Fibroblast of upper back skin (primary cell): ENCODE measurements at regions not wholly inside any gene's neighbourhood (a gene's known extent, or its start where the extent isn't known, plus 50 kb on each side); places are given as distances from the start of the nearest gene placed in this dataset.

Source experiments
- DNase-seq: peaks from one replicate; pipeline ENCODE4 v3.0.0-alpha.2; 2013

GRCh38 chr2:128773641-128774319 is 455.1 kb upstream of the HS6ST1 start:
- DNase-seq = no peak

- DNase-seq = no peak
These were observed 455.9 kb upstream of the HS6ST1 start for GRCh38 chr2:128774320-128775216.

DNA sequence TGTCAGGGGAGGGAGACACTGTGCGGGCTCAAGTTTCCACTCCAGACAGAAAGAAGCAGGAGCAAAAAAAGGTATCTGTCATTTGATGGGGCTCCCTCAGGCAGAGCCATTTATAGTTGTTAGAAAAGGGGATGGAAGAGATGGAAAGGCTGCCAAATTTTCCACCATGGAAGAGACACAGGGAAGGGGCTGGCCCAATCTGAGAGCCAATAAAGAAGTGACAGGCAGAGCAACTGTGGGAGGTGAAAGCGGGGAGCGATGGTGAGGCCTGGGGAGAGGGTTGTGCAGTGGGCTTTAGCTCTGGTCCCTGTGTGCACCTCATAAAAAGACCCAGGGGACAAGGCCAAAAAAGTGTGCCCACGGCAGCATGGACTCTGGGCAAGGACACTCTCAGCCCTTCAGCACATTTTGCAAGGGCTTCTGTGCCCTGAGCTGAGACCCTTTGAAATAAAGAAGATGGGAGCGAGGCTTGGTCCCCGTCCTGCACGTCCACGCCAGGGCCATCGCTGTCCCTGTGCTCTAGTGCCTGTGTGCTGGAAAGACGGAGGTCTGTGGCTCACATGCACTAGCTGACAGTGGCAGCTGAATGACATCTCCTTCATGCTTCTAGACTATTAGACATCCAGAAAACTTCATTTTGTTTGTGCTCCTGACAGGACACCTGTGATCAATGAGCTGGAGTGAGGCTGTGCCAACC is 456.7 kb upstream of the HS6ST1 start:
- no peak for DNase-seq

GRCh38 chr2:128775914-128776285 is 457.2 kb upstream of the HS6ST1 start:
- DNase-seq = no peak

DNA sequence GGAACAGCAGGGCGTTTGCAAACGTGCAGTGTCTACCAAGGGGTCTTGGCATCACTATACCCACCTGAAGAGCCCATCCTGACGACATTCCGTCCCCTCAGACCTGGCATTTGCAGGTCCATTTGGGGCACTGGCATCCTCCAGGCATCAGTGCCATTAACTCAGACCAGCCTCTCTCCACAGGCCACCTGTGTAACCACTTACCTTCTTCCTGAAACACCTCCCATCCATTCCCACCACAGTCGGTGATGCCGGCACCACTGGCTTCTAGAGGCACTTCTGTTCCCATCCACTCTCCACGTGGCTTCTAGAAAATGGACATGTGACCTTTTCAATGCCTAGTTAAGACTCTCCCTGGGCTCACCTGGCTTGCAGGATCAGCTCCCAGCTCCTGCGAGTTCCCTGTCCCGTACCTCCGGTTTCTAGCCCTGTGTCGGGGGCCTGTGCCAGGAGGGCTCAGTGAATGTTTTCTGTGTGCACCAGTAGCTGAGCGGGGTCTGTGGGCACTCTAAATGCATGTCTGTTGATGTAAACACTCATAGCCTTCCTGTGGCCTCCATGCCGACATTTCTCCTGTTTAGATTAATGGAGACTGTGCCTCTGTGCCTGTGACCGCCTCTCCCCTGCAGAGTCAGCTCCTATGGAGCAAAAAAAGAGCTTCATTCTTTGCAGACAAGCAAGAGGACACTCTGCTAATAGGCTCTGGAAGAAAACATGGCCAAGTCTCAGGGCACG is 458.0 kb upstream of the HS6ST1 start:
- DNase-seq = no peak

DNA sequence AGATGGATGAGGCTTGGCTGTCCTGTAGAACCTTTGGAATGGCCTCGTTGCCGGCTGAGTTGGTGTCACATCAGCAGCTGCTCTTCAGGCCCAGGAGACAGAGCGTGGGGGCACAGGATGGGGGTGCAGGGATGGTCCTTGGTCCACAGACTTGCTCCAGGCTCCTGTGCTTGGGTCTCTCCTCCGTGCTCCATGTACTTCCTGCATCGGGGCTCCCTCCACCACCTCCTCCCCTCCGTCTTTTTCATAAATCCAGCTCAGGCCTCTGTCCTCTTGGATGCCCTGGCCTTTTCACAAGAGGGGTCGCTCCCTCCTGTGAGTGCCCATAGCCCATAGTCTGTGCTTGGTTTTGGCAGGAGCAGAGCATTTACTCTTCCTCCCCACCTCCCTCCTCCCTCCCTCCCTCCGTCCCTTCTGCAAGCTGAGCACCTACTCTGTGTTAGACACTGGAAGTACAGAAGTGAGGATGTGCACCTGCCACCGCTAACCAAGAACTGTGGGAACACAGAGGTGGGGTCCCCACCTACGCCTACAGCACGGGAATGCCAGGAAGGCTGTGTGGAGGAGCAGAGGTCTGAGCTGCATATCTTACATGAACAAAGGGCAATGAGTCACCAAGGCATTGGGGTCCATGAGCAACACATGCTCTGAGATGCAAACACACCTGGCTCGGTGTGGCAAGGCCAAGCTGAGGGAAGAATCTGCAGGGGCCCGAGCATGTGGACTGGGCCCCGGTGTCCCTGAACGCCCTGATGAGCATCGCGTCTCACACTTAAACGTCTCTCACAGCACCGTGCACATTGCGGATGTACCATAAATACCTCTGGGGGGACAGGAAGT is 458.7 kb upstream of the HS6ST1 start:
- no peak for DNase-seq

DNA sequence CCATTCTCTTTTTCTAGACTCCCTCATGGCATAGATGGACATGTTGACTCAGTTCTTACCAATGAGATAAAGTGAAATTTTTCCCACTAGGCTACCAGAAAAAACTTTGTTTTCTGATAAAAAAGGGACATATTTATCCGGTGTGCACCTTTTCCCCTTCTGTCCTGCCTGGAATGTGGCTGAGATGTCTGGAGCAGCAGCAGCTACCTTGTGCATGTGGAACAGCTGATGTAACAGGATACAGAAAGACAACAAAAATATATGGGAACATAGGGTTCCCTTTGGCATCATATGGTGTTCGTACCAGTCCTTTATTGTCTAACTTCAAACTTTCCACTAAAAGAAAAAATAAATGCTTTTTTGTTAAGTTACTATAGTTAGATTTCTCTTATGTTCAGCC is 460.2 kb upstream of the HS6ST1 start:
- no peak for DNase-seq

- no peak for DNase-seq
These were observed 460.8 kb upstream of the HS6ST1 start for GRCh38 chr2:128779301-128780095.

- no peak for DNase-seq
These were observed 461.9 kb upstream of the HS6ST1 start for GRCh38 chr2:128780434-128781080.

DNA sequence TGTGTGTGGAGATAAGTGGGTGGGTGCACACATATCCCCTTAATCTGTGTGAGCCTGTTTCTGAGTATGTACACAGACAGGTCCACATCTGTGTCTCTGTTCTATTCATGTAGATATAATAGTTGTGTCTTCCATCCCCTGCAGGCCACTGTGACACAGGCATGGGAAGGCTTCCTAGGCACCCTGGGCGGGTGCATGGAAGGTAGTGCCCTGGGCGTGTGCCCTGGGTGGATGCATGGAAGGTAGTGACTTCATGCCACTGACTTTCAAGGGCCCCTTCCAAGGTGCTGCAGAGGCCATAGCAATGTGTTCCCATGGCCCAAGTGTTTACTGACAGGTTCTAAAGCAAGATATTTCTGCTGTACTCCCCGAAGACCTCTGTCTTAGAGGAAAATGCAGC is 462.5 kb upstream of the HS6ST1 start:
- DNase-seq = no peak

DNA sequence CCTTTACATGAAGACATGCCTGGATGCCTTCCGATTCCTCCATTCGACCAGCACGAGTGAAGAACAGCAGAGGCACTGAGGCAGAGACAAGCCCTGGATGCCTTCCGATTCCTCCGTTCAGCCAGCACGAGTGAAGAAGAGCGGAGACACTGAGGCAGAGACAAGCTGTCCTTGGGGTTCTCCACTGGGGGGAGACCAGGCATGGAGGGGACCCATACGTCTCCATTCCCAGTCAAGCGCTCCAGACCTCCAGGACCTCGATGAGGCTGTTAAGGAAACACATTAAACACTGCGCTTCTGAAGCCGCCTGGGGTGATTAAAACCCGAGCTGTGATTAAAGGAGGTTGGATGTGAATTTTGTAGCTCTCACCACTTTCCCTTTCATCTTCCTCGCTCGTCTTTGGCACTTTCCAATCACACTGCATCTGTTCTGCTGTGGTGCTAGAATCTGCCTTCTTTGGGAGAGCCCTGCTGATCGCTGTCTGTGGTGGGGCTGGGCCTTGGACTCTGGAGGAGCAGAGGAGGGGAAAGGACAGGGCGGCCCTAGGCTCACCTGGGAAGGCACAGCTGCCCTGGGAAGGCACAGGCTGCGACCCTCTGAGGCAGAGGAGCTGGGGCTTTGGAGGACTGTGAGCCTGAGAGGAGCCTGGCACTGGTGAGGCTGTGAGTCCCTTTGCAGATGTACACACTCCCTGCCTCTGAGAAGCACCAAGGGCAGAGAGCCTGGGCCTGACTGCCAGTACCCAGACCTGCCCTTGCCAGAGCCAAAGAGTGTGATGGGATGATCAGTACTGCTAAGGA is 463.1 kb upstream of the HS6ST1 start:
- DNase-seq = no peak

DNA sequence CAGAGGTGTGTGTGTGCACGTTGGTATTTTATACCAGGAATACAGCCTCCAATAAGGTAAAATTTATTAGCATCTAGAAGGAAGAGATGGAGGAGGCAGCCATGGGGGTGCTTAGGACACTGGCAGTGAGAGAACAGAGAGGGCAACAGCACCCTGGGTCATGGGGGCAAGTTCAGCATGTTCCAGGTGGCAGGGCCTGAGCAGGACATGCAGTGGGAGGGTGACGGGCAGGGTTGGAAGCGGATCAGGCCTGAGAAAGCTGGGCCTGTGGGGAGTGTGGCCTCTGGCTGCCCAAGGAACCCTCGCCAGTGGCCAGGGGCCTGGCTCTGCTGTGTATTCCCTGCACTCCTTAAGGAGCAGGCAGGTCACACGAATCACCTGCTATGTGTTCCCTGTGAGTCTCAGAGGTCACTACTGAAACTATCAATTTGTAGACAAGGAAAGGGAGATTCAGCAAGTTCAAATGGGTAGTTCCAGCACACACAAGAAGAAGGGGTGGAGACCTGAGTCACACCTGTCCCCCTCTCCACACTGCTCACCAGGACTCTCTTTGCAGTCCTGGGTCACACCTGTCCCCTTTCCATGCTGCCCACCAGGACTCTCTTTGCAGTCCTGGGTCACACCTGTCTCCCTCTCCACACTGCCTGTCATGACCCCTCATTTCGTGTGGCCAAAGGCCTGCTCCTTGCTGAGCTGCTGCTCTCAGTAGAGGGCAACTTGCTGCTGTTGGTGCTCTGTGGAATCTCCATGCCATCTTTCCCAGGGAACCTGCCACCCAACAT is 463.9 kb upstream of the HS6ST1 start:
- DNase-seq = no peak

DNA sequence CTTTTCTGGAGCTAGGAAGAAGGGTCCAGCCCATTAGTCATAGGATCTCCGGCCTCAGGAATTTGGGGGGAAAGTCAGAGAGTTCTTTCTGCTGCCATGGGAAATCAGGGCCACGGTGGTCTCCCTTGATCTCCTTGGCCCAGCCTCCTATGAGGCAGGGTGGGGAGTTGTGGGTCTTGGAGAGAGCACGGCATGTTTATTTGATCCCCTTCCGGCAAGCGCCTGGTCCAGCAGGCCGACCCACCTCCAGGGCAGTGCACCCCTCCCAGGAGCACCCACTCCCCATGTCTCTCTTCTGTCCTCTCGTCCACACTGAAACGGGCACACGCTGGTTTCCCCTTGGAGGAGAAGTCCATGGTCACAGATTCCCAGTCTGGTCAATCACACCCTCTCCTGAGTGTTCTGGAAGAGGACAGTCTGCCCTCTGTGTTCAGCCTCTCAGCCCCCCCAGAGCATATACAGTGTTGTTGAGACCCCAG is 464.6 kb upstream of the HS6ST1 start:
- no peak for DNase-seq

DNA sequence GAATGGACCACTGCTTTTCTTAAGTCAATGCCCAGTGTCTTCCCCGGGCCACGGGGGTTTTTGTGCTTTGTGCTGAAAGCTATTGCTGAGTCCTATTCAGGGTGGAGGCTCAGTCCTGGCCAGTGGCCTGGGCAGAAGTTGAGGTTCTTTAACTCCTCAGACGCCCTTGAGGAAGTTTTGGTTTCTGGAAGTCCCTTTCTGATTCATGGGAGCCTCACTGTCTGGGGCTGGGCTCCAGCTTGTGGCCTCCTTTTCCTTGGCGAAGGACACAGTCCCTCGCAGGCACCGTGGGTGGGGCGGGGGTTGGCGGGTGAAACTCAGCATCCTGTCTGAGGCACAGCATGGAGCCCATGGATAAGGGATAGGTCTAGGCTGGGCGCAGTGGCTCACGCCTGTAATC is 465.2 kb upstream of the HS6ST1 start:
- DNase-seq = no peak

- no peak for DNase-seq
These were observed 466.1 kb upstream of the HS6ST1 start for GRCh38 chr2:128784626-128785306.

DNA sequence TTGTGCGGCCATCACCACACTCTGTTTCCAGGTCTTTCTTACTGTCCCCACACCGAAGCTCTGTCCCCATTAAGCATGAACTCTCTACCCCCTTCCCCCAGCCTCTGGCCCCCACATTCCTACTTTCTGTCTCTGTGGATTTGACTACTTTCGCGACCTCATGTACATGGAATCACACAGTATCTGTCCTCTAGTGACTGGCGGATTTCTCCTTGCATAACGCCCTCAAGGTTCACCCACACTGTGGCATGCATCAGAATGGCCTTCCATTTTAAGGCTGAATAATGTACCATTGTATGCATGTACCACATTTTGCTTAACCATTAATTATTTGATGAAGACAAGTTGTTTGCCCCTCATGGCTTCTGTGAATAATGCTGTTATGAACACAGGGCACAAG is 467.6 kb upstream of the HS6ST1 start:
- no peak for DNase-seq

GRCh38 chr2:128786741-128787478 is 468.2 kb upstream of the HS6ST1 start:
- no peak for DNase-seq

DNA sequence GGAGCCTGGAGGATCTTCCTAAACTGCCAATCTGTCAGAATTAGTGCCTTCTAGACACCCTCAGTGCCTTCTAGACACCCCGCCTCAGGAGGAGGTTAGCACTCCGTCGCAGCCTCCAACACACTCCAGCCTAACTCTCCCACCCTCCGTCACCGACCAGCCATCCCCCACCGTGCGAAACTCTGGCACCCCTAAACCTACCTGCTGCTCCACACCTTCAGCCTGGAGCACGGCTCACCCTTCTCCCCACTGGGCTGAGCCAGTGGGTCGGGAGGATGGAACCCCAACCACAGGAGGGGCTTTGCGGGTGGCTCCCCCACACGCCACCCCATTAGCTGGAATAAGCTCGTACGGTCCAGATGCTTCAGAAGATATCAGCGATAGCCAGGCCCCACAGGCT is 468.9 kb upstream of the HS6ST1 start:
- no peak for DNase-seq
